ENCODE measurements at regions not wholly inside any gene's neighbourhood (a gene's known extent, or its start where the extent isn't known, plus 50 kb on each side); places are given as distances from the start of the nearest gene placed in this dataset.

- no peak for TF ChIP-seq ZNF8 (CRISPR knock-in tag; IDR thresholded peaks at IDR 0.05)
- no peak for TF ChIP-seq PATZ1 (CRISPR knock-in tag; IDR thresholded peaks at IDR 0.05; ENCODE audit: borderline replicate concordance)
- no peak for TF ChIP-seq CREB5 (CRISPR knock-in tag; IDR thresholded peaks at IDR 0.05; ENCODE audit: low read depth)
- no peak for TF ChIP-seq ZNF565 (CRISPR knock-in tag; conservative IDR thresholded peaks at IDR 0.05; ENCODE audit: low read depth)
- no peak for TF ChIP-seq ZFP30 (CRISPR knock-in tag; IDR thresholded peaks at IDR 0.05)
- TF ChIP-seq ZFP3 (CRISPR knock-in tag; IDR thresholded peaks at IDR 0.05) = no peak
- TF ChIP-seq OSR1 (CRISPR knock-in tag; IDR thresholded peaks at IDR 0.05) = no peak
- TF ChIP-seq TSHZ2 (CRISPR knock-in tag; IDR thresholded peaks at IDR 0.05) = no peak
- no peak for TF ChIP-seq RARB (CRISPR knock-in tag; IDR thresholded peaks at IDR 0.05)
- ATAC-seq = no peak
Measured at GRCh38 chr5:167623354-167623753, 668.1 kb upstream of the WWC1 start.

- ATAC-seq = no peak
- TF ChIP-seq POU6F1 (CRISPR knock-in tag; IDR thresholded peaks at IDR 0.05; ENCODE audit: borderline replicate concordance, low read depth) = no peak
Measured at GRCh38 chr5:167624053-167624452, 667.4 kb upstream of the WWC1 start.

- TF ChIP-seq BACH2 (CRISPR knock-in tag; IDR thresholded peaks at IDR 0.05; ENCODE audit: borderline replicate concordance) = no peak
- no peak for TF ChIP-seq ARNTL (CRISPR knock-in tag; IDR thresholded peaks at IDR 0.05; ENCODE audit: borderline replicate concordance, low read depth)
- TF ChIP-seq ZNF70 (CRISPR knock-in tag; IDR thresholded peaks at IDR 0.05) = no peak
- no peak for TF ChIP-seq CSRNP3 (CRISPR knock-in tag; IDR thresholded peaks at IDR 0.05)
- no peak for TF ChIP-seq RARB (CRISPR knock-in tag; IDR thresholded peaks at IDR 0.05)
- TF ChIP-seq TOX (CRISPR knock-in tag; IDR thresholded peaks at IDR 0.05; ENCODE audit: borderline replicate concordance) = no peak
- no peak for TF ChIP-seq ZFP30 (CRISPR knock-in tag; IDR thresholded peaks at IDR 0.05)
- TF ChIP-seq ESRRG (CRISPR knock-in tag; IDR thresholded peaks at IDR 0.05) = no peak
- TF ChIP-seq ZFP3 (CRISPR knock-in tag; IDR thresholded peaks at IDR 0.05) = no peak
- ATAC-seq = no peak
Measured at GRCh38 chr5:167626341-167627123, 664.9 kb upstream of the WWC1 start.

GRCh38 chr5:167629634-167630033 lies 661.8 kb upstream of the WWC1 start:
- no peak for ATAC-seq
- no peak for TF ChIP-seq ZNF8 (CRISPR knock-in tag; IDR thresholded peaks at IDR 0.05)
- no peak for TF ChIP-seq SNAI2 (CRISPR knock-in tag; IDR thresholded peaks at IDR 0.05)

Data from SK-N-SH treated with all-trans-retinoic acid at 6 μM for 48 hours (cell line).